Testis (tissue), 2 donors: ENCODE measurements at regions not wholly inside any gene's neighbourhood (a gene's known extent, or its start where the extent isn't known, plus 50 kb on each side); places are given as distances from the start of the nearest gene placed in this dataset.

Experiments
- DNase-seq: peaks from one replicate; pipeline ENCODE4 v3.0.0-alpha.2; 2019
- H3K27ac ChIP-seq, 2 donors: fragments of 200-600 bp; sonication (generic); one replicate each; pipeline ENCODE4 v1.5.1; 2019
- H3K27me3 ChIP-seq: fragments of 200-600 bp; sonication (generic); one replicate; pipeline ENCODE4 v1.5.1; 2019
- H3K36me3 ChIP-seq: fragments of 200-600 bp; sonication (generic); one replicate; pipeline ENCODE4 v1.5.1; 2017; ENCODE audit warnings: low read depth; ENCODE audit errors: missing control alignments
- H3K4me1 ChIP-seq: fragments of 200-600 bp; sonication (generic); one replicate; pipeline ENCODE4 v1.5.1; 2019
- H3K4me3 ChIP-seq, 2 donors: fragments of 200-600 bp; sonication (generic); one replicate each; pipeline ENCODE4 v1.5.1; 2017 to 2019
- H3K9me3 ChIP-seq: fragments of 200-600 bp; sonication (generic); one replicate; pipeline ENCODE4 v1.5.1; 2017
- CTCF ChIP-seq, 3 experiments: fragments of 450-650 bp in 2 of 3; fragments of 200-600 bp in 1 of 3; sonication (generic) in 1 of 3; IDR thresholded peaks; one replicate each; pipeline ENCODE4 v1.5.1; 2016 to 2019; ENCODE audit warnings: antibody characterized with exemption in 3 of 3, mild to moderate bottlenecking in 2 of 3, moderate library complexity in 1 of 3
- POLR2A ChIP-seq: fragments of 450-650 bp; IDR thresholded peaks from one replicate; pipeline ENCODE4 v1.6.1; 2017; ENCODE audit warnings: antibody characterized with exemption, mild to moderate bottlenecking, moderate library complexity
- whole genome bisulfite sequencing, 2 donors: methylation state at CpG; one replicate each; pipeline ENCODE4 v1.1.5; 2018; 5-methylcytosine and 5-hydroxymethylcytosine counted together
- intact Hi-C: fragments of 100-400 bp; cut with DNase I; formaldehyde crosslinking; loops from one replicate; pipeline ENCODE4 v1.15.1; 2023; ENCODE audit warnings: low total_unique reads

- intact Hi-C loops, result no loop called here
- DNase-seq, result no peak
- 41 to 46% methylated on average over 6 of the region's 6 CpGs for WGBS, 2 donors
- no peaks in the 10 kb centered on the region for H3K4me1 ChIP-seq
- H3K4me3 ChIP-seq, result no peak overlapping the region
- no peak overlapping the region for H3K27ac ChIP-seq
- H3K9me3 ChIP-seq, result no peaks in the 10 kb centered on the region
- TF ChIP-seq POLR2A (no peak), CTCF (IDR thresholded peaks at IDR 0.05) (no peak)
- H3K27me3 ChIP-seq, result no peaks in the 10 kb centered on the region
- no peaks in the 10 kb centered on the region for H3K36me3 ChIP-seq
Measured at GRCh38 chr2:6506361-6506794, 359.3 kb downstream of the CMPK2 start.

- intact Hi-C loops, result no loop called here
- Histone ChIP-seq H3K27me3 (no peaks in the 10 kb centered on the region), H3K36me3 (no peaks in the 10 kb centered on the region), H3K4me1 (no peaks in the 10 kb centered on the region), H3K4me3 (no peak overlapping the region), H3K27ac (no peak overlapping the region), H3K9me3 (no peaks in the 10 kb centered on the region)
- DNase-seq, result no peak
- 71 to 72% methylated on average over 6 of the region's 6 CpGs for WGBS, 2 donors
- TF ChIP-seq CTCF (IDR thresholded peaks at IDR 0.05) (no peak), POLR2A (no peak)
Measured at GRCh38 chr2:6506859-6507258, 358.8 kb downstream of the CMPK2 start.

- no peaks in the 10 kb centered on the region for H3K4me1 ChIP-seq
- WGBS, 2 donors, result 57 to 59% methylated on average over 1 of the region's 1 CpG
- intact Hi-C loops, result no loop called here
Measured at GRCh38 chr2:6510532-6510931, 355.2 kb downstream of the CMPK2 start.

GRCh38 chr2:6512589-6512988 is 353.1 kb downstream of the CMPK2 start:
- H3K27me3 ChIP-seq, result no peaks in the 10 kb centered on the region
- H3K4me3 ChIP-seq, result no peak overlapping the region
- H3K36me3 ChIP-seq, result no peaks in the 10 kb centered on the region
- no peaks in the 10 kb centered on the region for H3K4me1 ChIP-seq
- DNase-seq, result no peak
- WGBS, 2 donors, result 90 to 93% methylated on average over 2 of the region's 2 CpGs
- H3K9me3 ChIP-seq, result no peaks in the 10 kb centered on the region
- TF ChIP-seq POLR2A (no peak), CTCF (IDR thresholded peaks at IDR 0.05) (no peak)
- intact Hi-C loops, result no loop called here
- no peak overlapping the region for H3K27ac ChIP-seq

More at GRCh38 chr2:6510532-6510931, 355.2 kb downstream of the CMPK2 start:
- Histone ChIP-seq H3K9me3 (no peaks in the 10 kb centered on the region), H3K27me3 (no peaks in the 10 kb centered on the region), H3K36me3 (no peaks in the 10 kb centered on the region), H3K27ac (no peak overlapping the region), H3K4me3 (no peak overlapping the region)
- TF ChIP-seq CTCF (IDR thresholded peaks at IDR 0.05), result no peak
- TF ChIP-seq POLR2A, result no peak
- no peak for DNase-seq

- TF ChIP-seq CTCF (IDR thresholded peaks at IDR 0.05), result no peak
- TF ChIP-seq POLR2A, result no peak
- no peak for DNase-seq
- H3K27ac ChIP-seq, result no peak overlapping the region
- intact Hi-C loops, result no loop called here
- no peaks in the 10 kb centered on the region for H3K9me3 ChIP-seq
- no peak overlapping the region for H3K4me3 ChIP-seq
- H3K36me3 ChIP-seq, result no peaks in the 10 kb centered on the region
- WGBS, 2 donors, result 44 to 47% methylated on average over 6 of the region's 6 CpGs
- H3K27me3 ChIP-seq, result no peaks in the 10 kb centered on the region
- no peaks in the 10 kb centered on the region for H3K4me1 ChIP-seq
Measured at GRCh38 chr2:6516674-6517073, 349.0 kb downstream of the CMPK2 start.
